ENCODE measurements at regions not wholly inside any gene's neighbourhood (a gene's known extent, or its start where the extent isn't known, plus 50 kb on each side); places are given as distances from the start of the nearest gene placed in this dataset.

GRCh38 chr10:43760514-43760913 lies 111.8 kb upstream of the ZNF32 start:
- TF ChIP-seq CTCF (IDR thresholded peaks at IDR 0.05) (no peak), POLR2A (IDR thresholded peaks at IDR 0.05) (no peak)
